Panc1 (cell line): ENCODE measurements at regions not wholly inside any gene's neighbourhood (a gene's known extent, or its start where the extent isn't known, plus 50 kb on each side); places are given as distances from the start of the nearest gene placed in this dataset.

Source experiments
- CTCF ChIP-seq: fragments of 450-650 bp; IDR thresholded peaks from 2 replicates; pipeline ENCODE4 v1.5.1; 2017; ENCODE audit warnings: mild to moderate bottlenecking
- POLR2AphosphoS5 ChIP-seq: IDR thresholded peaks from 2 replicates; pipeline ENCODE4 v1.6.1; 2012; ENCODE audit warnings: mild to moderate bottlenecking, low read depth, low read length, moderate library complexity
- REST ChIP-seq, 2 experiments: IDR thresholded peaks; 2 replicates each; pipeline ENCODE4 v1.6.1; 2011 to 2012; ENCODE audit warnings: low read depth in 2 of 2, control low read depth in 1 of 2, low read length in 1 of 2, mild to moderate bottlenecking in 1 of 2, moderate library complexity in 1 of 2; ENCODE audit not compliant: insufficient read depth in 1 of 2
- SIN3A ChIP-seq: IDR thresholded peaks from 2 replicates; pipeline ENCODE4 v1.6.1; 2012; ENCODE audit warnings: low read depth, mild to moderate bottlenecking, low read length, moderate library complexity, borderline replicate concordance; ENCODE audit not compliant: insufficient read depth
- TCF7L2 ChIP-seq: IDR thresholded peaks from 2 replicates; pipeline ENCODE4 v1.6.1; 2011; ENCODE audit warnings: mild to moderate bottlenecking, low read depth, low read length, inconsistent platforms

- TF ChIP-seq REST (IDR thresholded peaks at IDR 0.05; ENCODE audit: insufficient read depth in 1 of 2, low read depth in 2 of 2, low read length in 1 of 2) (no peak), POLR2AphosphoS5 (no peak), CTCF (no peak), SIN3A (no peak), TCF7L2 (no peak)
These were observed 187.8 kb upstream of the SPRY2 start for GRCh38 chr13:80528733-80529132.
